ENCODE measurements at regions not wholly inside any gene's neighbourhood (a gene's known extent, or its start where the extent isn't known, plus 50 kb on each side); places are given as distances from the start of the nearest gene placed in this dataset.

GRCh38 chr9:87099407-87099806 is 152.1 kb upstream of the GAS1 start:
- TF ChIP-seq EZH2 (IDR thresholded peaks at IDR 0.05; ENCODE audit: insufficient read depth, poor library complexity, severe bottlenecking) (no peak), EZH2phosphoT487 (IDR thresholded peaks at IDR 0.05; ENCODE audit: insufficient read depth, low read depth) (no peak)
